HepG2 (cell line): ENCODE measurements at regions not wholly inside any gene's neighbourhood (a gene's known extent, or its start where the extent isn't known, plus 50 kb on each side); places are given as distances from the start of the nearest gene placed in this dataset.

Source experiments
- ATAC-seq: fragments of 200-7000 bp; cut with Tn5 transposase; 3 replicates; pipeline ENCODE4 v1.9.1; 2020; ENCODE audit warnings: mild to moderate bottlenecking, moderate library complexity
- BruUV-seq: library from RNA; stranded (reverse); fragments of 400-500 nt; replicated peaks from 2 replicates; lab custom pipeline; 2021; lab: Mats Ljungman, UMichigan
- CTCF ChIA-PET: fragments of 300-600 bp; formaldehyde crosslinking; extraction: SDS; loops from one replicate; lab custom pipeline; 2021; ENCODE audit warnings: low total read pairs, inconsistent platforms, low intra/inter-chr PET ratio; lab: Yijun Ruan, JAX
- POLR2A ChIA-PET: fragments of 350-600 bp; sonication (Branson Sonifier 250); formaldehyde crosslinking; loops from one replicate; lab custom pipeline; 2020; ENCODE audit warnings: antibody characterized with exemption, inconsistent platforms; lab: Yijun Ruan, JAX
- DNase-seq: peaks from one replicate; pipeline ENCODE4 v3.0.0-alpha.2; 2015; ENCODE audit warnings: low spot score
- FAIRE-seq: peaks from 3 replicates; lab custom pipeline; 2011; peaks lifted over from hg19 to GRCh38; lab: Jason Lieb, UNC
- H2AFZ ChIP-seq: one replicate; pipeline ENCODE4 v1.6.1; 2011; ENCODE audit warnings: low read length, inconsistent platforms
- H3K27ac ChIP-seq: fragments of 300-600 bp; 3 replicates; pipeline ENCODE4 v1.8.0; 2011; ENCODE audit warnings: mixed run types, mild to moderate bottlenecking, mixed read lengths, low read length, inconsistent platforms; ENCODE audit not compliant: insufficient read depth; ENCODE audit errors: extremely low read length
- H3K27me3 ChIP-seq, 2 experiments: fragments of 200-600 bp in 1 of 2; 2 replicates in 1 of 2; 3 replicates in 1 of 2; pipeline versions ENCODE4 v1.6.0 to v1.8.0; 2011; ENCODE audit warnings: low read length in 2 of 2, mild to moderate bottlenecking in 2 of 2, moderate library complexity in 2 of 2, inconsistent platforms in 1 of 2; ENCODE audit not compliant: insufficient read depth in 2 of 2, control insufficient read depth in 1 of 2
- H3K36me3 ChIP-seq, 2 experiments: fragments of 200-600 bp in 1 of 2; replicated peaks in 1 of 2; 2 replicates in 1 of 2; 3 replicates in 1 of 2; pipeline versions ENCODE4 v1.5.1 to v1.8.0; 2011; ENCODE audit warnings: low read length in 2 of 2, inconsistent platforms in 1 of 2; ENCODE audit not compliant: insufficient read depth in 2 of 2, control insufficient read depth in 1 of 2
- H3K4me1 ChIP-seq: 2 replicates; pipeline ENCODE4 v1.5.1; 2012; ENCODE audit warnings: low read length, inconsistent platforms; ENCODE audit not compliant: insufficient read depth
- H3K4me2 ChIP-seq: 2 replicates; pipeline ENCODE4 v1.6.0; 2011; ENCODE audit warnings: low read depth, low read length, inconsistent platforms
- H3K4me3 ChIP-seq, 3 experiments: fragments of 200-600 bp in 1 of 3; sonication (generic), shearing (Covaris generic) in 1 of 3; replicated peaks in 1 of 3; 2 replicates each; pipeline ENCODE4 v1.5.1; 2011 to 2016; ENCODE audit warnings: low read length in 3 of 3, inconsistent platforms in 2 of 3, low read depth in 2 of 3, mild to moderate bottlenecking in 2 of 3, control low read depth in 1 of 3, mixed read lengths in 1 of 3; ENCODE audit not compliant: insufficient read depth in 1 of 3
- H3K79me2 ChIP-seq: one replicate; pipeline ENCODE4 v1.6.1; 2011; ENCODE audit warnings: low read length, inconsistent platforms; ENCODE audit not compliant: insufficient read depth
- H3K9ac ChIP-seq: 2 replicates; pipeline ENCODE4 v1.6.0; 2011; ENCODE audit warnings: mild to moderate bottlenecking, low read depth, low read length, inconsistent platforms; ENCODE audit not compliant: insufficient read depth
- H3K9me3 ChIP-seq: 2 replicates; pipeline ENCODE4 v1.5.1; 2012; ENCODE audit warnings: mild to moderate bottlenecking, low read length
- H4K20me1 ChIP-seq: 2 replicates; pipeline ENCODE4 v1.6.0; 2011; ENCODE audit warnings: inconsistent platforms, mild to moderate bottlenecking, low read length, moderate library complexity; ENCODE audit not compliant: insufficient read depth
- KDM5B ChIP-seq: sonication (generic); formaldehyde crosslinking; IDR thresholded peaks from 2 replicates; pipeline ENCODE4 v1.4.0; 2020; ENCODE audit warnings: missing genetic modification reagents, mild to moderate bottlenecking, borderline replicate concordance
- PITX1 ChIP-seq: sonication (generic); formaldehyde crosslinking; IDR thresholded peaks from 2 replicates; pipeline ENCODE4 v1.5.1; 2020; ENCODE audit warnings: mild to moderate bottlenecking, missing genetic modification reagents
- RORA ChIP-seq: sonication (generic); formaldehyde crosslinking; IDR thresholded peaks from 2 replicates; pipeline ENCODE4 v1.5.0; 2020; ENCODE audit warnings: mild to moderate bottlenecking, missing genetic modification reagents, moderate library complexity
- SRSF9 ChIP-seq: fragments of 200-400 bp; formaldehyde crosslinking; IDR thresholded peaks from 2 replicates; pipeline ENCODE4 v1.6.1; 2018; ENCODE audit warnings: borderline replicate concordance, mild to moderate bottlenecking, low read depth, low read length; ENCODE audit not compliant: insufficient read depth, poor library complexity, severe bottlenecking
- TEAD2 ChIP-seq: sonication (generic); formaldehyde crosslinking; IDR thresholded peaks from 2 replicates; pipeline ENCODE4 v1.9.0; 2021; ENCODE audit warnings: missing genetic modification reagents
- YEATS4 ChIP-seq: sonication (generic); formaldehyde crosslinking; IDR thresholded peaks from 2 replicates; pipeline ENCODE4 v1.4.0; 2020; ENCODE audit warnings: missing genetic modification reagents, borderline replicate concordance
- ZBTB3 ChIP-seq: sonication (generic); formaldehyde crosslinking; IDR thresholded peaks from 2 replicates; pipeline ENCODE4 v1.4.0; 2020; ENCODE audit warnings: low read depth, mild to moderate bottlenecking, moderate library complexity, missing genetic modification reagents, borderline replicate concordance
- ZFP82 ChIP-seq: sonication (generic); formaldehyde crosslinking; IDR thresholded peaks from 2 replicates; pipeline ENCODE4 v1.5.1; 2020; ENCODE audit warnings: mild to moderate bottlenecking, missing genetic modification reagents, borderline replicate concordance
- ZNF530 ChIP-seq: sonication (generic); formaldehyde crosslinking; IDR thresholded peaks from 2 replicates; pipeline ENCODE4 v1.5.0; 2020; ENCODE audit warnings: low read depth, mild to moderate bottlenecking, missing genetic modification reagents
- ZNF567 ChIP-seq: sonication (generic); formaldehyde crosslinking; IDR thresholded peaks from 2 replicates; pipeline ENCODE4 v1.8.1; 2023; ENCODE audit warnings: mild to moderate bottlenecking, missing genetic modification reagents, borderline replicate concordance
- ZNF672 ChIP-seq: sonication (generic); formaldehyde crosslinking; IDR thresholded peaks from 2 replicates; pipeline ENCODE4 v1.8.1; 2022; ENCODE audit warnings: missing genetic modification reagents
- ZNF781 ChIP-seq: sonication (generic); formaldehyde crosslinking; IDR thresholded peaks from 2 replicates; pipeline ENCODE4 v1.5.1; 2020; ENCODE audit warnings: borderline replicate concordance, mild to moderate bottlenecking, missing genetic modification reagents; ENCODE audit errors: not compliant biosample characterization
- WGBS: methylation state at CpG from one replicate; pipeline ENCODE4 v1.1.6; 2017; ENCODE audit warnings: low lambda C conversion rate; 5-methylcytosine and 5-hydroxymethylcytosine counted together
- in situ Hi-C: cut with HindIII; loops from 2 replicates; pipeline ENCODE4 v1.10.0; 2017; ENCODE audit warnings: low pct_unique_long_range_greater_than_20kb; ENCODE audit not compliant: extremely low pct_ligation_motif_present
- intact Hi-C: fragments of 100-400 bp; cut with micrococcal nuclease; formaldehyde crosslinking; loops from one replicate; pipeline ENCODE4 v1.10.0; 2022; ENCODE audit not compliant: unreplicated experiment
- TF ChIP-seq, protein P1 (sequence below): sonication (generic); formaldehyde crosslinking; IDR thresholded peaks from 2 replicates; pipeline ENCODE4 v1.8.0; 2023; ENCODE audit warnings: mild to moderate bottlenecking, missing genetic modification reagents
- TF ChIP-seq, protein P2 (sequence below): sonication (generic); formaldehyde crosslinking; conservative IDR thresholded peaks from 2 replicates; pipeline ENCODE4 v1.4.0; 2020; ENCODE audit warnings: missing genetic modification reagents
- TF ChIP-seq, protein P3 (sequence below): sonication (generic); formaldehyde crosslinking; IDR thresholded peaks from 2 replicates; pipeline ENCODE4 v1.8.1; 2022; ENCODE audit warnings: low read depth, mild to moderate bottlenecking, missing genetic modification reagents

DNA sequence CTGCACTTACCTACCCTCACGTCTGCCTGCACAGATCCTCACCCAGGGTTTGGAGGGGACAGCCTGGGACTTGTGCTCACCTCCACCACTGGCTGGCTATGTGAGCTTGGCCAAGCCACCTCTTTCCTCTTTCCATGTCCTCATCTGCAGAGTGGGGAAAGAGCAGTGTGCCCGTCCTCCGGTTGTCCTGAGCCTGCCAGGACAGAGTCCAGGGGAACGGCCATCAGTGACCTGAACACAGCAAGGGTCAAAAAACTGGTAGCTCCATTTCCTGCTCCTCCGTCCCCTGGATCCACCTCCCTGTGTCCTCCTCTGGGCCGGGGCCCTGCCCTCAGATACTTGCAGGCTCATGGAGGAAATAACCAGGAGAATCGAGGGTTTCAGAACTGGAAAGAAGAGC, 187.7 kb downstream of the OLFM1 start (continued):
- TF ChIP-seq YEATS4 (no peak), TEAD2 (CRISPR knock-in tag) (no peak), ZNF672 (CRISPR knock-in tag) (no peak), ZNF530 (CRISPR knock-in tag) (no peak), RORA (CRISPR knock-in tag) (no peak)

DNA sequence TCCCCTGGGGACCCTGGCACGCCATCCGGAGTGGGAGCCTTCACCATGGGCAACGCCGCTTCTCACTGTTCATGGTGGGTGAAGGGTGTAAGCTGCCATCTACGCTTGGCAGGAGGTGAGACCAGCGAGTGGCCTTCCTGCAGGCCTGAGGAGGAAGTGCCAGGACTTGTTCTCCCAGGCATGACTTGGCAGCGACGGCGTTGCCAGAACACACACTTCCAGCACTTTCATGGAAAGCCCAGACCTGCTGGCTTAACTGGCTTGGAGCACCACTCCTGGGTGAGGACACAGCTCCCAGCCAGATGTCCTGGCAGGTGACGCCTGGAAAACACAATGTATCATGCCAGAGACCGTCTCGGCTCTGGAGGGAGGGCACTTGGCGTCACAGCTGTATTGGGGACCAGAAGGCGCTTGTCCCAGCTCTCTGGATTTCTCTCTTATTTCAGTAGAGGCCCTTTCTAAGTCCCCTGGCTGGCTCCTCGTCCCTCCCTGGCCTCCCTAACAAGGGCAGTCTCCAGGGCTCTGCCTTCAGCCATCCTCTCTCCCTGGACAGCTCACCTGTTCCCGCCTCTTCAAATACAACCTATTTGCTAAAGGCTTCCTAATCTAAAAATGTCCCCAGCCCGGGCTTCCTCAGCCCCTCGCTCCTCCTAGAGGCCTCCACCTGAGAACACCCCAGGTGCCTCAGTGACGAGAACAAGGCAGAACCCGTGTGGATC, 188.3 kb downstream of the OLFM1 start:
- no peak overlapping the region for H3K4me3 ChIP-seq
- DNase-seq (no peak), FAIRE-seq (no peak), ATAC-seq (no peak)
- intact Hi-C loops: no loop called here
- H3K27me3 ChIP-seq: peaks cover 13 to 91% of the 10 kb centered on the region in 2 experiments
- no peaks in the 10 kb centered on the region for H4K20me1 ChIP-seq
- CTCF ChIA-PET: no interaction called here
- 37% methylated on average over 11 of the region's 20 CpGs for WGBS
- H3K4me1 ChIP-seq: no peaks in the 10 kb centered on the region
- POLR2A ChIA-PET: no interaction called here
- no peak overlapping the region for H3K9ac ChIP-seq
- in situ Hi-C loops: no loop called here
- H3K36me3 ChIP-seq: no peaks in the 10 kb centered on the region
- BruUV-seq: no TSS peak
- no peaks in the 10 kb centered on the region for H3K79me2 ChIP-seq
- H2AFZ ChIP-seq: no peak overlapping the region
- H3K27ac ChIP-seq: no peak overlapping the region
- H3K4me2 ChIP-seq: no peak overlapping the region
- H3K9me3 ChIP-seq: no peaks in the 10 kb centered on the region
- TF ChIP-seq ZNF567 (no peak), SRSF9 (no peak), ZFP82 (CRISPR knock-in tag) (no peak), PITX1 (CRISPR knock-in tag) (no peak), ZNF781 (CRISPR knock-in tag) (no peak), KDM5B (no peak), ZBTB3 (CRISPR knock-in tag) (no peak)
- TF ChIP-seq, protein P1, sequence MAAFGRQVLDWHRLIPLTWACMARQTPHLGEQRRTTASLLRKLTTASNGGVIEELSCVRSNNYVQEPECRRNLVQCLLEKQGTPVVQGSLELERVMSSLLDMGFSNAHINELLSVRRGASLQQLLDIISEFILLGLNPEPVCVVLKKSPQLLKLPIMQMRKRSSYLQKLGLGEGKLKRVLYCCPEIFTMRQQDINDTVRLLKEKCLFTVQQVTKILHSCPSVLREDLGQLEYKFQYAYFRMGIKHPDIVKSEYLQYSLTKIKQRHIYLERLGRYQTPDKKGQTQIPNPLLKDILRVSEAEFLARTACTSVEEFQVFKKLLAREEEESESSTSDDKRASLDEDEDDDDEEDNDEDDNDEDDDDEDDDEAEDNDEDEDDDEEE (CRISPR knock-in tag): no peak
- TF ChIP-seq, protein P2, sequence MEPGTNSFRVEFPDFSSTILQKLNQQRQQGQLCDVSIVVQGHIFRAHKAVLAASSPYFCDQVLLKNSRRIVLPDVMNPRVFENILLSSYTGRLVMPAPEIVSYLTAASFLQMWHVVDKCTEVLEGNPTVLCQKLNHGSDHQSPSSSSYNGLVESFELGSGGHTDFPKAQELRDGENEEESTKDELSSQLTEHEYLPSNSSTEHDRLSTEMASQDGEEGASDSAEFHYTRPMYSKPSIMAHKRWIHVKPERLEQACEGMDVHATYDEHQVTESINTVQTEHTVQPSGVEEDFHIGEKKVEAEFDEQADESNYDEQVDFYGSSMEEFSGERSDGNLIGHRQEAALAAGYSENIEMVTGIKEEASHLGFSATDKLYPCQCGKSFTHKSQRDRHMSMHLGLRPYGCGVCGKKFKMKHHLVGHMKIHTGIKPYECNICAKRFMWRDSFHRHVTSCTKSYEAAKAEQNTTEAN: no peak
- TF ChIP-seq, protein P3, sequence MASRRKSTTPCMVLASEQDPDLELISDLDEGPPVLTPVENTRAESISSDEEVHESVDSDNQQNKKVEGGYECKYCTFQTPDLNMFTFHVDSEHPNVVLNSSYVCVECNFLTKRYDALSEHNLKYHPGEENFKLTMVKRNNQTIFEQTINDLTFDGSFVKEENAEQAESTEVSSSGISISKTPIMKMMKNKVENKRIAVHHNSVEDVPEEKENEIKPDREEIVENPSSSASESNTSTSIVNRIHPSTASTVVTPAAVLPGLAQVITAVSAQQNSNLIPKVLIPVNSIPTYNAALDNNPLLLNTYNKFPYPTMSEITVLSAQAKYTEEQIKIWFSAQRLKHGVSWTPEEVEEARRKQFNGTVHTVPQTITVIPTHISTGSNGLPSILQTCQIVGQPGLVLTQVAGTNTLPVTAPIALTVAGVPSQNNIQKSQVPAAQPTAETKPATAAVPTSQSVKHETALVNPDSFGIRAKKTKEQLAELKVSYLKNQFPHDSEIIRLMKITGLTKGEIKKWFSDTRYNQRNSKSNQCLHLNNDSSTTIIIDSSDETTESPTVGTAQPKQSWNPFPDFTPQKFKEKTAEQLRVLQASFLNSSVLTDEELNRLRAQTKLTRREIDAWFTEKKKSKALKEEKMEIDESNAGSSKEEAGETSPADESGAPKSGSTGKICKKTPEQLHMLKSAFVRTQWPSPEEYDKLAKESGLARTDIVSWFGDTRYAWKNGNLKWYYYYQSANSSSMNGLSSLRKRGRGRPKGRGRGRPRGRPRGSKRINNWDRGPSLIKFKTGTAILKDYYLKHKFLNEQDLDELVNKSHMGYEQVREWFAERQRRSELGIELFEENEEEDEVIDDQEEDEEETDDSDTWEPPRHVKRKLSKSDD (CRISPR knock-in tag): no peak
